HG02884 (cell line): ENCODE measurements at regions not wholly inside any gene's neighbourhood (a gene's known extent, or its start where the extent isn't known, plus 50 kb on each side); places are given as distances from the start of the nearest gene placed in this dataset.
"Not testable (repeated sequence)": the region's sequence is repeated elsewhere in the genome, so short reads cannot be mapped to it uniquely, and the experiment has no call there.

Experiments
- ATAC-seq: cut with Tn5 transposase; IDR thresholded peaks from one replicate; pipeline ENCODE4 v1.9.1; 2021; ENCODE audit warnings: mild to moderate bottlenecking, moderate library complexity; ENCODE audit not compliant: unreplicated experiment

GRCh38 chr12:105575235-105575634, 244.7 kb downstream of the C12orf75 start:
- no peak for ATAC-seq

DNA sequence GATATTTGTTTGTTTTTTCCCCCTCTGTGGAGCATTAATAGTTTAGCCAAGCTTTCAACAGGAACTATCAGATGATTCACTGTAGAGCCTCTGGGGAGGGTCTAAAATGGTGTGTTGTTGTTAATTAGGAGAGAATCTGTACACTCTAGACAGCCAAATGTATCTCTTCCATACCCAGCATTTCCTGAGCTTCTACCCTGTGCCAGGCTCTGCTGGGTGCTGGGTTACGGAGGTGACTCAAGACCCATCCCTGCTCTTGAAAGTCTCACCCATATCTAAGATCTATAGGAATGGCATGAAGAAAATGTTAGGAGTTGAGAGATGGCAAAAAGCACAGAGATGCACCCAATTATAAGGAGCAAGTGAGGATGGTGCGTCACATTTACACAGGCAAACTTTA, 245.8 kb downstream of the C12orf75 start:
- ATAC-seq, result no peak

- no peak for ATAC-seq
Observed at GRCh38 chr12:105580821-105581352, 250.4 kb downstream of the C12orf75 start.

GRCh38 chr12:105581420-105581819, 250.9 kb downstream of the C12orf75 start:
- no peak for ATAC-seq

GRCh38 chr12:105585107-105585506, 254.6 kb downstream of the C12orf75 start:
- ATAC-seq, result no peak

GRCh38 chr12:105587237-105587636, 256.7 kb downstream of the C12orf75 start:
- ATAC-seq, result no peak

DNA sequence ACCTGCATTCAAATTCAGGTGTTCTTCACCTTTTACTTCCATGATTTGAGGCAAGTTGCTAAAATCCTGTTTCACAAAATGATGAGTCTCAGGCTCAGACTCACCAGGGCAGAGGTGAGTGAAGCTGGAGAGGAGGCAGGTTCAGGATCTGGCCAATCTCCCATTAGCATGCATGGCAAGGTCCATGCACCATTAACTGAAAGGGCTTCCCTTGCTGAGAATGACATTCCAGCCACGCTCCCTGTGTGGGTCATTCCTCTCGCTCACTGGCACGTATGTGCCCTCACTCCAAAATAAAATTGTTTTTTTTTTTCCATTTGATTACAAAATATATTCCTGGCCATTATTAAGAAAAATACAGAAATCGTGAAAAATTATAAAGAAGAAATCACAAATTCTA, 257.6 kb downstream of the C12orf75 start:
- ATAC-seq, result no peak

DNA sequence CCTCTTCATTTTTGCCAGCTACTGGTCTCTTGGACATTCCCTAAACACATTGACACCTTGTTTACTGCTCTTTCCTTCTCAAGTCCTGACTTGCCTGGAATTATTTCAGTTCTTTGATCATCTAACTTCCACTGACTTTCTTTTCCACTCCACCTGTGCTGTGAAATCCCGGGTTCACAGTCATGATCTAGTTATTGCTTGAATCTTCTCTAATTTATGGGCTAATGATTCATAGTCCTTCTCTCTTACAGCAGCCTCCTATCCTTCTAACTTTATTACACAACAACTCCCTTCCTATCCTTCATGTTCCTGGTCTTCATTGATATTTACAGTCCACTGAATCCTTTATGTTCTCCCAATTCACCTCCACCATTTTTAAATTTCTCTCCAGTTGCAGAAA, 260.1 kb downstream of the C12orf75 start:
- no peak for ATAC-seq

- ATAC-seq, result no peak
Observed at GRCh38 chr12:105595440-105595839, 264.9 kb downstream of the C12orf75 start.

GRCh38 chr12:105596731-105597130, 266.2 kb downstream of the C12orf75 start:
- no peak for ATAC-seq

GRCh38 chr12:105598031-105598430, 267.5 kb downstream of the C12orf75 start:
- ATAC-seq, result no peak

- no peak for ATAC-seq
Observed at GRCh38 chr12:105600911-105601545, 270.5 kb downstream of the C12orf75 start.

DNA sequence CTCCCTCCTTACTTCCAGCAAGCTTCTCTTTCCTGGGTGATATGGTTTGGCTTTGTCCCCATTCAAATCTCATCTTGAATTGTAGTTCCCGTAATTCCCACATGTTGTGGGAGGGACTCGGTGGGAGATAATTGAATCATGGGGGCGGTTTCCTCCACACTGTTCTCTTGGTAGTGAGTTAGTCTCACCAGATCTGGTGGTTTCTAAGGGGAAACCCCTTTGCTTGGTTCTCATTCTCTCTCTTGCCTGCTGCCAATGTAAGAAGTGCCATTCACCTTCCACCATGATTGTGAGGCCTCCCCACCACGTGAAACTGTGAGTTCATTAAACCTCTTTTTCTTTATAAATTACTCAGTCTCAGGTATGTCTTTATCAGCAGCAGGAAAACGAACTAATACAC, 271.8 kb downstream of the C12orf75 start:
- ATAC-seq, result not testable (repeated sequence)

DNA sequence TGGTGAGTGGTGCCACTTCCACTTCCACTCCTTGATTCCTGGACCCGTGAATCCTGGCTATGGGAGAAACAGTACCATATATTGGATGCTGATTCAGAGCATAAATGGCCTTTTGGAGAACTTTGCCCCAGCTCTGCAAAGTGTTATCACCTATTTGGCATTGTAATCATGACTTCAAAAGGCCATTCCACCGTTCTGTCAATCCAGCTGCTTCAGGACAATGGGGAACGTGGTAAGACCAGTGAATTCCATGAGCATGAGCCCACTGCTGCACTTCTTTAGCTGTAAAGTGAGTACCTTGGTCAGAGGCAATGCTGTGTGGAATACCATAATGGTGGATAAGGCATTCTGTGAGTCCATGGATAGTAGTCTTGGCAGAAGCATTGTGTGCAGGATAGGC, 273.8 kb downstream of the C12orf75 start:
- ATAC-seq, result not testable (repeated sequence)

DNA sequence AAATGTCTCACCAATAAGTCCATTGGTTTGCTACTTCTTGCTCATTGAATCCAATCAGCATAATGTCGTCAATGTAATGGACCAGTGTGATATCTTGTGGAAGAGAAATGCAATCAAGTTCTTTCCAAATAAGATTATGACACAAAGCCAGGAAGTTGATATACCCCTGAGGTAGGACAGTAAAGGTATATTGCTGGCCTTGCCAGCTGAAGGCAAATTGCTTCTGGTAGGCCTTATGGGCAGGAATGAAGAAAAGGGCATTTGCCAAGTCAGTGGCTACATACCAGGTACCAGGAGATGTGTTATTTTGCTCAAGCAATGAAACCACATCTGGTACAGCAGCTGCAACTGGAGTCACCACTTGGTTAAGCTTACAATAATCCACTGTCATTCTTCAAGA, 276.1 kb downstream of the C12orf75 start:
- ATAC-seq, result not testable (repeated sequence)

- not testable (repeated sequence) for ATAC-seq
Observed at GRCh38 chr12:105609001-105609400, 278.5 kb downstream of the C12orf75 start.

DNA sequence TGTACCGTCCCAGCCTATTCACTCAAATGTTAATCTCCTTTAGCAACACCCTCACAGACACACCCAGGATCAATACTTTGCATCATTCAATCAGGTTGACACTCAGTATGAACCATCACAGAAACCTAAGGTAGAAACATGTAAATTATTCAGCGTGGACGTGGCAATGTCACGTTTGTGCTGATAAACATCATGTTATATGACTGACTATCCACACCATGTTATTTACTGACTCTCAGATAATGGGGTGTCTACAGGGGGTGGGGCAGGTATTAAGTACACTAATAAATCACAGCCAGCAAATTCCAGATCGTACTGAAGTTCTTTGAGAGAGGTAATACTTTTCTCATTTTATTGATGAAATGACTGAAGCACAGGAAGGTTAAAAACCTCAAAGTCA, 280.0 kb downstream of the C12orf75 start:
- ATAC-seq, result no peak

- no peak for ATAC-seq
Observed at GRCh38 chr12:105611340-105611739, 280.8 kb downstream of the C12orf75 start.

GRCh38 chr12:105613269-105613668, 282.8 kb downstream of the C12orf75 start:
- no peak for ATAC-seq

DNA sequence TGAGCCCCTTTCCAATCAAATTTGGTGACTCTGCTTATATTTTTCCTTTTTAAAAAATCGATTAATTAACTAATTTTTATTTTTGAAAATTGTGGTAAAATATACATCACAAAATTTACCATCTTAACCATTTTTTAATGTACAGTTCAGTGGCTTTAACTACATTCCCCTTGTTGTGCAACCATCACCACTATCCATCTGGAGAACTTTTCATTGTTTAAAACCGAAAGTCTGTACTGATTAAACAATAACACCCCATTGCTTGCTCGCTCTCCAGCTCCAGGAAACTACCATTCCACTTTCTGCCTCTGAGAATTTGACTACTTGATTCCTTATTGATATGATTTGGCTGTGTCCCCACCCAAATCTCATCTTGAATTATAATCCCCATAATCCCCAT, 283.4 kb downstream of the C12orf75 start:
- ATAC-seq, result no peak

DNA sequence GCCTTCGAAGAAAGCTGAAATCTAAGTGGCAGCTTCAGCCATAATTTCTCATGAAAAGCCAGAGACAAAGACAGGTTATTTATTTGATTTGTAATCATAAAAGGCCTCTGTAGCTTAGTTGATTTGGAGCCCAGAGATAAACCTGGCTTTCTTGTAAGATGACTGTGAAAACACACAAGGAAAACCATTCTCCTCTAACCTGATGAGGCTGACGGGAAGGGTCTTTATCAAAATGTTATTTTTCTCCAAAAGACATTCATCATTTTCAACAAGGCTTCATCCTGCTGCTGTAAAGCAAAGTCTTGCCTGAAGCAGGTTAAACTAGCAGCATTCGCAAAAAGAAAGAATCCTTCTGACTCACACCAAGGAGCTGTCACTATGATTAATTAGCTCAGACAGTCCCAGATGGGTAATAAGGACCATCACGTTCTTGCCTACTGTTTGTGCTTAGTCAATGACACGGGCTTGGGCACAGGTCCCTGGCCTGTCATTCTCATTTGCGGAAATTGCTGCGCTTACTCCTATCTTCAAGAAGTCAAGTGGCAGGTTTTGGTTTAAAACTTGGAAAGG, 286.6 kb downstream of the C12orf75 start:
- no peak for ATAC-seq

- no peak for ATAC-seq
Observed at GRCh38 chr12:105622220-105622619, 291.7 kb downstream of the C12orf75 start.
